Panc1 (cell line): ENCODE measurements at regions not wholly inside any gene's neighbourhood (a gene's known extent, or its start where the extent isn't known, plus 50 kb on each side); places are given as distances from the start of the nearest gene placed in this dataset.

Source experiments
- POLR2AphosphoS5 ChIP-seq: IDR thresholded peaks from 2 replicates; pipeline ENCODE4 v1.6.1; 2012; ENCODE audit warnings: mild to moderate bottlenecking, low read depth, low read length, moderate library complexity
- TF ChIP-seq, protein P1 (sequence below): fragments of 450-650 bp; IDR thresholded peaks from 2 replicates; pipeline ENCODE4 v1.5.1; 2017; ENCODE audit warnings: mild to moderate bottlenecking

DNA sequence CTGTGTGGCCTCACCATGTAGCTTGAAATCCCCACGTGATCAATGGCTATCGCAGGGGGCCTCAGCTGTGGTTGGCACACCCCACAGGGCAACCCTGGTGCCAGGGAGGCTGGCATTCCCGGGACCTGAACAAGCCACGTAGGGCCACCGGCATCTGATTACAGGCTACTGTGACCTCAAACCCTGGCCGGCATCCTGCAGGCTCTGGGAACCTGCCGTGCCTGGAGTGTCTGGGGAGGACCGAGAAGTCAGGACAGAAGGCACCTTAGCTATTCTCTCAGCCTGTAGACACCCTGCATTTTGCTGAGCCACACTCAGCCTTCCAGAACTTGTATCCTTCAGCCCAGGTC is 213.0 kb downstream of the GLI2 start:
- TF ChIP-seq, protein P1, sequence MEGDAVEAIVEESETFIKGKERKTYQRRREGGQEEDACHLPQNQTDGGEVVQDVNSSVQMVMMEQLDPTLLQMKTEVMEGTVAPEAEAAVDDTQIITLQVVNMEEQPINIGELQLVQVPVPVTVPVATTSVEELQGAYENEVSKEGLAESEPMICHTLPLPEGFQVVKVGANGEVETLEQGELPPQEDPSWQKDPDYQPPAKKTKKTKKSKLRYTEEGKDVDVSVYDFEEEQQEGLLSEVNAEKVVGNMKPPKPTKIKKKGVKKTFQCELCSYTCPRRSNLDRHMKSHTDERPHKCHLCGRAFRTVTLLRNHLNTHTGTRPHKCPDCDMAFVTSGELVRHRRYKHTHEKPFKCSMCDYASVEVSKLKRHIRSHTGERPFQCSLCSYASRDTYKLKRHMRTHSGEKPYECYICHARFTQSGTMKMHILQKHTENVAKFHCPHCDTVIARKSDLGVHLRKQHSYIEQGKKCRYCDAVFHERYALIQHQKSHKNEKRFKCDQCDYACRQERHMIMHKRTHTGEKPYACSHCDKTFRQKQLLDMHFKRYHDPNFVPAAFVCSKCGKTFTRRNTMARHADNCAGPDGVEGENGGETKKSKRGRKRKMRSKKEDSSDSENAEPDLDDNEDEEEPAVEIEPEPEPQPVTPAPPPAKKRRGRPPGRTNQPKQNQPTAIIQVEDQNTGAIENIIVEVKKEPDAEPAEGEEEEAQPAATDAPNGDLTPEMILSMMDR = no peak
- no peak for TF ChIP-seq POLR2AphosphoS5
